GM21529 (cell line): ENCODE measurements at regions not wholly inside any gene's neighbourhood (a gene's known extent, or its start where the extent isn't known, plus 50 kb on each side); places are given as distances from the start of the nearest gene placed in this dataset.

Source experiments
- ATAC-seq: cut with Tn5 transposase; IDR thresholded peaks from one replicate; pipeline ENCODE4 v1.9.1; 2021; ENCODE audit not compliant: unreplicated experiment

- ATAC-seq: no peak
These were observed 315.8 kb upstream of the KLF12 start for GRCh38 chr13:74449811-74450524.

DNA sequence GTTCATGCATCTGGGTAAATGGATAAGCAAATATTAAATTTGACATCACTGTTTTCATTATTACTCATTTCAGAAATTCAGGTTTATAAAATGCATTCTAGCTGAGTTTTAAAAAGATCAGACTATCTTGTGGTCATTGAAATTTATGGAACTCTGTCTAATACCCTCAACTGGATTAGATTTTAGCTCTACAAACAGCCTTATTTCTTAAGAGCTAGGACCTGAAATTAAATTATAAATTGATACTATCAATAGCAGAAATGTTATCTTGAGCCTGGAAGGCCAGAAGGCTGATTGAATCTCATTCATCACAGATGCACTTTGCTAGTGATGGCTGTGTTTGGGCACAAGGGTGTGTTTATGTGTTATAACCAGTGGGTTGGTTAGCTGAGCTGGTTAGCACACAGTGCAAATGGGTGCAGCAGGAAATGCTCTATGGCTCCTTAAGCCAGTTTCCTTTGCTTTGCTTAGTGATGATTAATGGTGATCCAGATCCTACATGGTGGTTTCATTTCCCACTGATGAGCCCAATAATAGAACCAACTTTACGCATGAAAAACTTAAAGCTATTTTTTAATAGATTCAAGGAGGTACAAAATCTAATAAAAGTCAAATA is 310.8 kb upstream of the KLF12 start:
- no peak for ATAC-seq

DNA sequence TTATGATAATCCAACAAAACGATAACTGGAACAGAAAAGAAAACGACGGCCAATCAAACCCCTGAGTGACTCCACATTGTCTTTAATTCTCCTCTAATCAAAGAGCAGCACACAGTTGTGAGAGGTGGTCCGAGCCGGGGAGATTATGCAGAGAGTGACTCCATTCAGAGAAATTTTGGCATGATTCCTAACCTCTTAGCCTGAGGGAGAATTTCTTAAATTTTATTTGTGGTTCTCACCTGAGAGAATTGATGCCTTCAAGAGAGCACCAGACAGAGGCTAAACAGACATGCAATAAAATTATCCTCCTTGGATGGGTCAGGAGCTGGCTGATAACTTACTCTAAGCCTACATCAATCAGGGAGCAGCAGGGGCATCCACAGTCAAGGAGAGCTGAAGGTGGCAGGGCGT is 310.0 kb upstream of the KLF12 start:
- ATAC-seq: no peak

- ATAC-seq: no peak
These were observed 309.4 kb upstream of the KLF12 start for GRCh38 chr13:74443631-74444030.

DNA sequence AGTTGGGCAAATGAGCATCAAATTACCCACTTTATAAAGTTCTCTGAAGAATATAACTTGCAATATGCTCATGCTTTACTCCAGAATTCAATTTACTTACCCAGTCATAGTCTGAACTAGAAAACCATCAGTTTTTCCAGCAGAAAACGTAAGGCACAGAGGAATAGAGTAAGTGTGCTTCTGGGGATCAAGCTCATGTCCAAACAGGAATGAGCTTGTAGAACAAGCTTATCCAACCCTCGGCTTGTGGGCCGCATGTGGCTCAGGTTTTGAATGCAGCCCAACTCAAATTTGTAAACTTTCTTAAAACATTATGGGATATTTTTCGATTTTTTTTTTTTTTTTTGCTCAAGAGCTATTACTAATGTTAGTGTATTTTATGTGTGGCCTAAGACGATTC is 308.5 kb upstream of the KLF12 start:
- no peak for ATAC-seq

DNA sequence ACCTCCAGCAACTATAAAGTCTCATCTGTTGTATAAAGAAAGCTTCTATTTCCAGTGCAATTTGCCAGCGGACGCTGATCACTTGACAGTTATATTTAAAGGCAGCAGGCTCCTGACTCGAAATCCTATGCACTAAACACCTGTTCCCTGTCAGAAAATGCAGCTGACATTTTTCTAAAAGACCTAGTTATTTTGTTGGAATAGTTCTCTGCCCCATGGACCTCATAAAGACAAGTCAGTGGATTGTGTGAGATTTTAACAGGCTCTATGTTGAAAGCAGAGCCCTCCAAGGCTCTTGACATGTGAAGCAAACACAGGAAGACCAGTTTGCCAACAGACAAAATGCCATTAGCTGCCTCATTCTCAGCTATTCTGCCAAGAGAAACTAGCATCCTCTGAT is 304.7 kb upstream of the KLF12 start:
- no peak for ATAC-seq

GRCh38 chr13:74434782-74435181 is 300.6 kb upstream of the KLF12 start:
- ATAC-seq: no peak

GRCh38 chr13:74424455-74424854 is 290.3 kb upstream of the KLF12 start:
- ATAC-seq: no peak

- ATAC-seq: no peak
These were observed 289.2 kb upstream of the KLF12 start for GRCh38 chr13:74423434-74423833.

DNA sequence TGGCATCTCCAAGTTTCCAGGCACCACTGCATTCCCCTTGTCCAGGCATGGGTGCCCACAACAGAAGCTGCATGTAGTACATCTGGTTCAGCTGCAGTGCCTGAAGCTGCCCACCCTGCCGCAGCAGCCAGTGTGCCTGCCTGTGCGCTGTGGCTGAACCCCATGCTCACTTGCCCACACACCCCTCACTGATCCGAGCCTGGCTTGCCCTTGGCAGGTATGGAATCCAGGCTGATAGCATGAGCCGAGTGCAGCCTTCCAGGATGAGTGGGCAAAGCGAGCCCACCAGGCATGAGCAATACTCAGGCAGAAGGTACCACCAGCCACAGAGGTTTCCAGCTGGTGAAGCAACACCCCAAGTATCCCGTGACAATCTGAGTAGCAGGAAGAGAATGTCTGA is 280.3 kb upstream of the KLF12 start:
- ATAC-seq: no peak

DNA sequence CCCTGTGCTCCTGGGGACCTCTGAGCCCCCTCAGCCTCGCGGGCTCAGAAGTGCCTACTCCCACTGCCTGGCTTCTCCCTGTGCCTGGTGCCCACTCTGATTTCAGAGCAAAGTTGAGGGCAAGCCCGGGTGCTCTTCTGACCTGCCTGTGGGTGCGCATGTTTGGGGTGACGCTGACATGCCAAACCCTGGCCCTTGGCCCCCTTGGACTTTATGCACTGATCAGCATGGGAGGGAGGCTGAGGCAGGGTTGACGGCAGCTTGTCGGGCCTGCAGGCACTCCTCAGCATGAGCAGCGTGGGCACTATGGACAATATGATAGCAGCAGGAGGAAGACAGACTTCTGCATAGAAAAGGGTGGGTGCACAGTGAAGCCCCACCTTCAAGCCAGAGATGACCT is 279.3 kb upstream of the KLF12 start:
- no peak for ATAC-seq

- ATAC-seq: no peak
These were observed 275.3 kb upstream of the KLF12 start for GRCh38 chr13:74409551-74409950.

GRCh38 chr13:74406420-74406819 is 272.2 kb upstream of the KLF12 start:
- ATAC-seq: no peak

DNA sequence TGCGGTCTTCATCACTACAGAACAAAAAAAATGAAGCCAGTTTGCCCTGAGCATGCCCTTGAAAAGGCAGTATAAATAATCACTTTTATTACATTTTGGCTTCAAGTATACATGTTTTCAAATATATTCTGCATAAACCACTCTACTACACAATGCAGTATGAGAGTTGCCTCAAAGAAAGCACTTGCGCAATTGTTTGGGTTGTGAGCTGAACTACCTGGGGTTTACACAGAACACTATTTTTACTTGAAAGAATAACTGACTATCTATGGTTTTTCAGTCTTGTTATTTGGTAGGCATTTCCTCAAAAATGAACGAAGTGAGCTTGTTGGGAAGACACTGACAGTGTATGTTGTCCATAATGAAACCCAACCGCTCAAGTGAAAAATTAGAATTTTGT is 264.4 kb upstream of the KLF12 start:
- ATAC-seq: no peak

DNA sequence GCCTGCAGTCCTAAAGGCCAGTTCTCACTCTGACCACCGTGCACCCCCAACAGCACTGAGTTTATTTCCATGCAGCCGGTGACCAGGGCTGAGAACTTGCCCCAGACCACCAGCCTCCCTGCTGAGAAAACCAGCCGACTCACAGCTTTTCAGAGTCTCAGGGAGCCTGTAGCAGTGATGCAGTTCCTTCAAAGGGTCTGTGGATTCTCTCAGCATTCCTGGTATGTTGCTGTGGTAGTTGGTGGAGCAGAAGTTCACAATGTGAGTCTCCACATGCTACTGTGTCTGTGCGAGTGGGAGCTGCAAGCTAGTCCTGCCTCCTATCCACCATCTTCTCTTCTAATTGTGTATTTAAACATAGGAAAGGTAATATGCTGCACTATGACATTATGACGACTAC is 254.9 kb upstream of the KLF12 start:
- no peak for ATAC-seq

DNA sequence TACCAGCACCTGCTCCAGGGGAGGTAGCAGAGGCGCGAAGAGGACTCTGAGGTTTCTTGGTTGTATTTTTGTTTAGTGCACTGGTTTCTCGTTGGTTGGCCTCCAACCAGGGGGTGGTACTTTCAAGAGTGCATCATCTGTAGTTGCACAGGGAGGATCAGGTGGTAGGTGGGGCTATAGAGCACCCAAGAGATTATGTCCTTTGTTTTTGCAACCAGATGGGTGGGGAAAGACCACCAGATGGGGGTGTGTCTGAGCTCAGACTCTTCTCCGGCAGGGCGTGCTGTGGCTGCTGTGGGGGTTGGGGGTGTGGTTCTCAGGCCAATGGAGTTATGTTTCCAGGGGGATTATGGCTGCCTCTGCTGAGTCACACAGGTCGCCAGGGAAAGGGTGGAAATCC is 254.4 kb upstream of the KLF12 start:
- ATAC-seq: no peak

- no peak for ATAC-seq
These were observed 238.3 kb upstream of the KLF12 start for GRCh38 chr13:74372511-74372910.

DNA sequence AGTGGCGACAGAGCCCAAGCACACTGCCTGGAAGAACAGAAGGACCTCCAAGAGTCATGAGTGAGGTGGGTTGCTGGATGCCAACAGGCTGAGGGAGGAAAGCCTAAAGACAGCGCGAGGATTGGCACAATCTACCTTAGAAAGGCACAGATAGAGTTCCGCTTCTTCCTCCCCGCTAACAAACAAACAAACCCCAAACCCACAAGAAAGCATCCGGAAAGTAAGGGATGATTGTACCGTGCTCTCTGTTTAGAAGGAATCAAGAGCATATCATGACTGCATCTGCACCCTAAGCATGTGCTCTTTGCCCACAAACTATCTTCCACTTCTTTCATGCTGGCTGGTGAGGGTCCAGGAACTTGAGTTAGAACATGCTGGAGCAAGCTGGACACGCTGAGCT is 233.0 kb upstream of the KLF12 start:
- ATAC-seq: no peak

- ATAC-seq: no peak
These were observed 227.1 kb upstream of the KLF12 start for GRCh38 chr13:74361274-74361673.

DNA sequence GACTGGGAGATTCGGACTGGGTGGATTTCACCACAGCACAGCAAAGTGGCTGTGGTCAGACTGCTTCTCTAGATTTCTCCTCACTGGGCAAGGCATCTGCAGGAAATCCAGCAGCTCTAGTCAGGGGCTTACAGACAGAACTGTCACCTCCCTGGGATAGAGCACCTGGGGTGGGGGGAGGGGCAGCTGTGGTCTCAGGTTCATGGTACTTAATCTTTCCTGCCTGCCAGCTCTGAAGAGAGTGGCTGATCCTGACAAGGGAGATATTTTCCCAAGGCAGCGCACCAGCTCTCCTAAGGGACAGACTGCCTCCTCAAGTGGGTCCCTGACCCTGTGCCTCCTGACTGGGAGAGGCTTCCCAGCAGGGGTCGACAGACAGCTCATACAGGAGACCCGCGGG is 212.8 kb upstream of the KLF12 start:
- ATAC-seq: no peak

GRCh38 chr13:74338341-74338740 is 204.1 kb upstream of the KLF12 start:
- ATAC-seq: no peak

DNA sequence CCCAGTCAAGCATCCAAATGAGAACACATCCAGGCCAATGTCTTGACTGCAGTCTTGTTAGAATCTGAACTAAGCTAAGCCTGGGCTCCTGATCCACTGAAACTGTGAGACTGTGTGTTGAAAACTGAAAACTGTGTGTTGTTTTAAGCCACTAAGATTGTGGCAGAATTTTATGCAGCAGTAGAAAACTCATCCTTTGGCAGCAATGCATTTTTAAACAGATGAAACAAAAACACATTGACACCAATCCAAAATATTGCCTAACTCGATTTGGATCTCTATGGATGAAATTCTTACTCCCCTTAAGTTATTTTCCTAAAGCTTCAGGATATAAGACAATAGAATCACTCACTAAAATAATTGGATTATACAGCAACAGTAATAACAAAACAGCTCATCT is 202.3 kb upstream of the KLF12 start:
- no peak for ATAC-seq

- ATAC-seq: no peak
These were observed 201.2 kb upstream of the KLF12 start for GRCh38 chr13:74335370-74335769.
